ENCODE measurements at regions not wholly inside any gene's neighbourhood (a gene's known extent, or its start where the extent isn't known, plus 50 kb on each side); places are given as distances from the start of the nearest gene placed in this dataset.

DNA sequence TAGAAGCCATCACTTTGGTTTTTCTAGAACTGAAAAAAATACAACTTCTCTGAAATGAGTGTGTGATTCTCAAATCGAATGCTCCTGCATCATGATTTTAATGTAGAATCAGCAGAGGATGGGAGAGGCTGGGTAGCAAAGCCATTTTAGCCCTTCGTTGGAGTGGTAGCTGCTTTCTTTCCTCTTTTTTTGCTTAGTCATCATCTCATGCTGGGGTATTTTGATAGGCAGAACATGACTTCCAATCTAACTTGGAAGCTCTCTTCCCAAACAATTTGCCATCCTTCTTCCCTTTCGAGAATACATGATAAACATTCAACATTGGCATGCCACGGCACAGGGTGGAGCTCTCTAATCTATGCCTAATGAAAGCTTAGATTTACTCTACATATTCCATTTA lies 311.2 kb upstream of the LRATD1 start:
- TF ChIP-seq, protein P1, sequence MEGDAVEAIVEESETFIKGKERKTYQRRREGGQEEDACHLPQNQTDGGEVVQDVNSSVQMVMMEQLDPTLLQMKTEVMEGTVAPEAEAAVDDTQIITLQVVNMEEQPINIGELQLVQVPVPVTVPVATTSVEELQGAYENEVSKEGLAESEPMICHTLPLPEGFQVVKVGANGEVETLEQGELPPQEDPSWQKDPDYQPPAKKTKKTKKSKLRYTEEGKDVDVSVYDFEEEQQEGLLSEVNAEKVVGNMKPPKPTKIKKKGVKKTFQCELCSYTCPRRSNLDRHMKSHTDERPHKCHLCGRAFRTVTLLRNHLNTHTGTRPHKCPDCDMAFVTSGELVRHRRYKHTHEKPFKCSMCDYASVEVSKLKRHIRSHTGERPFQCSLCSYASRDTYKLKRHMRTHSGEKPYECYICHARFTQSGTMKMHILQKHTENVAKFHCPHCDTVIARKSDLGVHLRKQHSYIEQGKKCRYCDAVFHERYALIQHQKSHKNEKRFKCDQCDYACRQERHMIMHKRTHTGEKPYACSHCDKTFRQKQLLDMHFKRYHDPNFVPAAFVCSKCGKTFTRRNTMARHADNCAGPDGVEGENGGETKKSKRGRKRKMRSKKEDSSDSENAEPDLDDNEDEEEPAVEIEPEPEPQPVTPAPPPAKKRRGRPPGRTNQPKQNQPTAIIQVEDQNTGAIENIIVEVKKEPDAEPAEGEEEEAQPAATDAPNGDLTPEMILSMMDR (IDR thresholded peaks at IDR 0.05), result no peak
- TF ChIP-seq, protein P2, sequence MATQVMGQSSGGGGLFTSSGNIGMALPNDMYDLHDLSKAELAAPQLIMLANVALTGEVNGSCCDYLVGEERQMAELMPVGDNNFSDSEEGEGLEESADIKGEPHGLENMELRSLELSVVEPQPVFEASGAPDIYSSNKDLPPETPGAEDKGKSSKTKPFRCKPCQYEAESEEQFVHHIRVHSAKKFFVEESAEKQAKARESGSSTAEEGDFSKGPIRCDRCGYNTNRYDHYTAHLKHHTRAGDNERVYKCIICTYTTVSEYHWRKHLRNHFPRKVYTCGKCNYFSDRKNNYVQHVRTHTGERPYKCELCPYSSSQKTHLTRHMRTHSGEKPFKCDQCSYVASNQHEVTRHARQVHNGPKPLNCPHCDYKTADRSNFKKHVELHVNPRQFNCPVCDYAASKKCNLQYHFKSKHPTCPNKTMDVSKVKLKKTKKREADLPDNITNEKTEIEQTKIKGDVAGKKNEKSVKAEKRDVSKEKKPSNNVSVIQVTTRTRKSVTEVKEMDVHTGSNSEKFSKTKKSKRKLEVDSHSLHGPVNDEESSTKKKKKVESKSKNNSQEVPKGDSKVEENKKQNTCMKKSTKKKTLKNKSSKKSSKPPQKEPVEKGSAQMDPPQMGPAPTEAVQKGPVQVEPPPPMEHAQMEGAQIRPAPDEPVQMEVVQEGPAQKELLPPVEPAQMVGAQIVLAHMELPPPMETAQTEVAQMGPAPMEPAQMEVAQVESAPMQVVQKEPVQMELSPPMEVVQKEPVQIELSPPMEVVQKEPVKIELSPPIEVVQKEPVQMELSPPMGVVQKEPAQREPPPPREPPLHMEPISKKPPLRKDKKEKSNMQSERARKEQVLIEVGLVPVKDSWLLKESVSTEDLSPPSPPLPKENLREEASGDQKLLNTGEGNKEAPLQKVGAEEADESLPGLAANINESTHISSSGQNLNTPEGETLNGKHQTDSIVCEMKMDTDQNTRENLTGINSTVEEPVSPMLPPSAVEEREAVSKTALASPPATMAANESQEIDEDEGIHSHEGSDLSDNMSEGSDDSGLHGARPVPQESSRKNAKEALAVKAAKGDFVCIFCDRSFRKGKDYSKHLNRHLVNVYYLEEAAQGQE (IDR thresholded peaks at IDR 0.05; ENCODE audit: insufficient read depth in 1 of 2, low read depth in 2 of 2, low read length in 1 of 2), result no peak

Measured in Panc1 (cell line).